Fibroblast of mammary gland (primary cell): ENCODE measurements at regions not wholly inside any gene's neighbourhood (a gene's known extent, or its start where the extent isn't known, plus 50 kb on each side); places are given as distances from the start of the nearest gene placed in this dataset.

Experiments used
- DNase-seq: peaks from one replicate; pipeline ENCODE4 v3.0.0-alpha.2; 2010; ENCODE audit warnings: low read depth
- H3K4me3 ChIP-seq: 2 replicates; pipeline ENCODE4 v1.5.1; 2011; ENCODE audit warnings: low read depth, mild to moderate bottlenecking, low read length, moderate library complexity; ENCODE audit not compliant: control insufficient read depth
- CTCF ChIP-seq: conservative IDR thresholded peaks from 2 replicates; pipeline ENCODE4 v1.5.1; 2011; ENCODE audit warnings: low read depth, low read length, inconsistent platforms; ENCODE audit not compliant: control insufficient read depth, insufficient read depth

DNA sequence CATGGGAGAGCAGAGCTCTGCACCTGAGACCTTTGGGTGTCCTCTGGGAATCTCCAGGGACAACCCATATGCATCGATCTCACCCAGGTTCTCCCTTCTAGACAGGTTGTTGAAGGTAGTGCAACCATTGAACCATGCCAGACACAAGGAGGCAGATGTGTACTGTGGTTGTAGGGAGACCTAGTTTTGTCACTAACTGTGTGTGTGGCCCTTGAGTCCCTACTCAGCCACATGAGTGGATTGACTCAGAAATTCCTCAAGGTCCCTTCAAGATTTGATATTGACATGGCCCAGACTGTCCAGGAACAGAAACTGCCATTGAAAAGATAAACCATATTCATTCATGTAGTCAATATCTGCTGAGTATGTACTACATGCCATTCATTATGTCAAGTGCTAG is 396.4 kb upstream of the CCL2 start:
- TF ChIP-seq CTCF: no peak
- H3K4me3 ChIP-seq: no peak overlapping the region

GRCh38 chr17:33862772-33863602 is 392.1 kb upstream of the CCL2 start:
- no peak for DNase-seq
- TF ChIP-seq CTCF: no peak
- H3K4me3 ChIP-seq: no peak overlapping the region

More for the DNA sequence above, 396.4 kb upstream of the CCL2 start:
- DNase-seq: no peak

DNA sequence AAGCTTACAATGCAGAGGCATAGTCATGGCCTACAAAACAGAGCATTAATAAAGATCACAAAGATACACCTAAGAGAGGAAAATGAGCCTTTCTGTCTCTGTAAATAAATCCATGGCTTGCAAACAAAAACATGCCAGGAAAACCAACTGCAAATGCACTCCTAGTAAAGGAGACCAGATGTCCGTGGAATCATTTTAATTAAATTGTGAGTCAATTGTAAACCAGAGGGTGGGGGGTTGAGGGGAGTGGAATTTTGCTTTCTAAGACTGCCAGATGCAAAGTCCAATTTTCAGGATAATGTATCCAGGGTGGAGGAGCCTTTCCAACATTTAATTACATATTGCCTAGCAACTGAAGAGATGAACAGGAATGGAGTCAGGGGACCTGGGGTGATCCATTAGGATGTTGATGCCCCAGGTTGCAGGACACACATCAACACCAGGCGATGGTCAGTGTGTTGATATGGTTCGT is 390.3 kb upstream of the CCL2 start:
- TF ChIP-seq CTCF: no peak
- no peak overlapping the region for H3K4me3 ChIP-seq

DNA sequence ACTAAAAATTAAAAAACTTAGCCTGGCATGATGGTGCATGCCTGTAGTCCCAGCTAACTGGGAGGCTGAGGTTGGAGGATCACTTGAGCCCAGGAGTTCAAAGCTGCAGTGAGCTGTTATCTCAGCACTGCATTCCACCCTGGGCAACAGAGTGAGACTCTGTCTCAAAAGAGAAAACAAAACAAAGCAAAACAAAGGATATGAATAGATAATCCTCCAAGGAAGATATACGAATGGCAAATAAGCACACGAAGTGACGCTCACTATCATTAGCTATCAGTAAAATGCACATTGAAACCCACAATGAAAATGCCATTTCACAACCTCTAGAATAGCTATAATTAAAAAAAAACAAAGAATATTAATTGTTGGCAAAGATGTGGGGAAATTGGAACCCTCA is 386.2 kb upstream of the CCL2 start:
- DNase-seq: no peak
- no peak for TF ChIP-seq CTCF
- H3K4me3 ChIP-seq: no peak overlapping the region

More for the DNA sequence above, 390.3 kb upstream of the CCL2 start:
- no peak for DNase-seq

DNA sequence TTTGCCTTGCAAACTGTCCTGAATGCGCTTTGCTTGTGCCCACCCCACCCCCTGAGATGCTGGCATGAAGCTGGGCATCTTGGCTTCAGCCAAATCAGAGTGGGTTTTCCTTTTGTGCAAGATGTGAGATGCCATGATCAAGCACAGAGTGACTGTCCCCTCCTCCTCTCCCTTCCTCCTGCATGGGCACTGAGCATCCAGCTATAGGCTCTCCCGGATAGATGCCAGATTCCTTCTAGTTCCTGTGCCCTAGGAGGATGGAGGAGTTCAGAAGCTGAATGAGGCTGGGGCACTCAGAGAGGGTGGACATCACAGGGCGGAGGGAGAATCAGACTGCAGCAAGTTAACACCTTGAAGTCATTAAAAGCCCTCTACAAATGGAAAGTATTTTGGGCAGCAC is 384.1 kb upstream of the CCL2 start:
- no peak overlapping the region for H3K4me3 ChIP-seq
- TF ChIP-seq CTCF: no peak
- DNase-seq: no peak

DNA sequence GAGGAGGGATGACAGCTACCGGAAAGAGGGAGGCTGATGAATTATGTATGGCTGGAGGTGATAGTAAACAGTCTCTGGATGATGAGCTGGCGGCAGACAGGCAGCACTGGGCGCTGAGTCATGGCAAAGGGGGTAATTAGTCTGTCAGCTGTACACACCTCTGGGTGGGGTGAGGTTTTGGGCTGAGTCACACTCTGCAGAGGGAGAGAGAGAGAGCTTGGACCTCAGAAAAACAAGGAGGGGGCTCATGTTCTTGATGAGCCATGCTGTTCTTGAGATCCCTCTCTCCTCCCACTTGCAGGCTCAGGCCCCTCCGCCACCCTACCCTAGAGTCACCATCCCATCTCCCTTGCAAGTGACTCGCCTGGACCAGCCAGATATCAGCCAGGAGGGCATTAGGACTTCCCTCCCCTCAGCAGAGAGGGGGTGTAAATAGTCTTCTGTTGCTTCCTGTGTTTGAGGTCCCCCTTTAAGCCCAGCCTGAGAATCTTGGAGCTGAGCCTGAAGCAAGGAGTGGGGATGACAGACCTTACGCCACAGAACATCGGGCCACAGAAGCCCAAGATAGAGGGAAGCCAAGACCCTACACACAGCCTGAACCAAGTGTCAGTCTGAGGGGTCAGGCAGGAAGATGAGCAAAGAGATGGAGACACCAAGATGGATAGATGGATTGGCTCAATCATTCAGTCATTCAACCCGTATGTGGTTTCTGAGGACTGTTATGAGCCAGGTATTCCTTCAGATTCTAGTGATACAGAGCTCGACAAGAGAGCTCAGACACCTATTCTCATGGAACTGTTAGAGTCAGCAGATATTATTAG is 383.2 kb upstream of the CCL2 start:
- H3K4me3 ChIP-seq: no peak overlapping the region
- peak; percentile 23 for DNase-seq

More for the DNA sequence above, 383.2 kb upstream of the CCL2 start:
- no peak for TF ChIP-seq CTCF
